Uterus (tissue), 3 donors: ENCODE measurements at regions not wholly inside any gene's neighbourhood (a gene's known extent, or its start where the extent isn't known, plus 50 kb on each side); places are given as distances from the start of the nearest gene placed in this dataset.

Experiments used
- DNase-seq, 2 donors: peaks; one replicate each; pipeline ENCODE4 v3.0.0-alpha.2; 2019 to 2020
- H3K27ac ChIP-seq, 2 donors: fragments of 200-600 bp; sonication (generic); 1 replicate in 1 of 2; 2 replicates in 1 of 2; pipeline ENCODE4 v1.5.1; 2016 to 2018
- H3K27me3 ChIP-seq, 2 donors: fragments of 200-600 bp; sonication (generic); one replicate each; pipeline ENCODE4 v1.5.1; 2018 to 2019; ENCODE audit warnings: control low read depth in 1 of 2
- H3K36me3 ChIP-seq, 2 donors: fragments of 200-600 bp; sonication (generic); one replicate each; pipeline ENCODE4 v1.5.1; 2019; ENCODE audit warnings: control low read depth in 1 of 2
- H3K4me1 ChIP-seq, 2 donors: fragments of 200-600 bp; sonication (generic); one replicate each; pipeline ENCODE4 v1.5.1; 2018 to 2019; ENCODE audit warnings: control low read depth in 1 of 2
- H3K4me3 ChIP-seq, 2 donors: fragments of 200-600 bp; sonication (generic); 1 replicate in 1 of 2; 2 replicates in 1 of 2; pipeline ENCODE4 v1.5.1; 2018 to 2019; ENCODE audit warnings: mild to moderate bottlenecking in 1 of 2
- H3K9me3 ChIP-seq, 2 donors: fragments of 200-600 bp; sonication (generic); one replicate each; pipeline ENCODE4 v1.5.1; 2019; ENCODE audit warnings: control low read depth in 1 of 2
- CTCF ChIP-seq, 4 experiments: fragments of 200-600 bp in 2 of 4; fragments of 450-650 bp in 2 of 4; sonication (generic) in 2 of 4; IDR thresholded peaks; one replicate each; pipeline ENCODE4 v1.5.1; 2016 to 2019; ENCODE audit warnings: antibody characterized with exemption in 4 of 4, mild to moderate bottlenecking in 2 of 4, moderate library complexity in 1 of 4
- POLR2A ChIP-seq, 2 donors: fragments of 450-650 bp; IDR thresholded peaks; one replicate each; pipeline ENCODE4 v1.6.1; 2016; ENCODE audit warnings: antibody characterized with exemption in 2 of 2, mild to moderate bottlenecking in 1 of 2, moderate library complexity in 1 of 2
- intact Hi-C: fragments of 100-400 bp; cut with DNase I; formaldehyde crosslinking; loops from one replicate; pipeline ENCODE4 v1.15.1; 2023; ENCODE audit warnings: low total_unique reads
- donor health status: DM: yes; HTN: yes; CAD: no.

DNA sequence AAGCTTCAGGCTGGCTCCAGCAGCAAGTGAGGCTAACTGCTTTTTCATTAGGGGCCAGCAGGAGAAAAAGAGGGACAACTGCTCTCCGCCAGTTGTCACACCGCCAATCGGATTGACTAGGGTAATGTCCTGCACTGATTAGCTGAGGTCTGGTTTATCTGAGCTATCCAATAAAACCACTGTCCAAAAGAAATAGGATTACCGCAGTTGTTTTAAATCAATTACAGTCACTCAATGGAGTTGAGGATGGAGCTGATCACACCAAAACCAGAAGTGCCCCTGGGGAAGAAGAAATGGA is 351.4 kb upstream of the NPVF start:
- Histone ChIP-seq H3K27ac (no peak overlapping the region), H3K9me3 (no peaks in the 10 kb centered on the region), H3K4me3 (no peak overlapping the region), H3K27me3 (no peaks in the 10 kb centered on the region), H3K4me1 (no peaks in the 10 kb centered on the region), H3K36me3 (no peaks in the 10 kb centered on the region)
- TF ChIP-seq POLR2A (IDR thresholded peaks at IDR 0.05) = no peak
- TF ChIP-seq CTCF (IDR thresholded peaks at IDR 0.05) = no peak
- no peak for DNase-seq
- intact Hi-C loops = no loop called here

GRCh38 chr7:25580141-25580540 is 351.9 kb upstream of the NPVF start:
- Histone ChIP-seq H3K36me3 (no peaks in the 10 kb centered on the region), H3K27me3 (no peaks in the 10 kb centered on the region), H3K4me3 (no peak overlapping the region), H3K4me1 (no peaks in the 10 kb centered on the region), H3K27ac (no peak overlapping the region), H3K9me3 (no peaks in the 10 kb centered on the region)
- no peak for TF ChIP-seq CTCF (IDR thresholded peaks at IDR 0.05)
- no peak for TF ChIP-seq POLR2A (IDR thresholded peaks at IDR 0.05)
- no peak for DNase-seq
- intact Hi-C loops = no loop called here

GRCh38 chr7:25583621-25584020 is 355.3 kb upstream of the NPVF start:
- Histone ChIP-seq H3K27ac (no peak overlapping the region), H3K9me3 (no peaks in the 10 kb centered on the region), H3K36me3 (no peaks in the 10 kb centered on the region), H3K4me1 (no peaks in the 10 kb centered on the region), H3K27me3 (no peaks in the 10 kb centered on the region), H3K4me3 (no peak overlapping the region)
- no peak for DNase-seq
- TF ChIP-seq POLR2A (IDR thresholded peaks at IDR 0.05) (no peak), CTCF (IDR thresholded peaks at IDR 0.05) (no peak)
- intact Hi-C loops = no loop called here

- Histone ChIP-seq H3K9me3 (no peaks in the 10 kb centered on the region), H3K4me1 (no peaks in the 10 kb centered on the region), H3K27ac (no peak overlapping the region), H3K27me3 (no peaks in the 10 kb centered on the region), H3K4me3 (no peak overlapping the region), H3K36me3 (no peaks in the 10 kb centered on the region)
- TF ChIP-seq CTCF (IDR thresholded peaks at IDR 0.05) (no peak), POLR2A (IDR thresholded peaks at IDR 0.05) (no peak)
- no peak for DNase-seq
- intact Hi-C loops = no loop called here
These were observed 356.0 kb upstream of the NPVF start for GRCh38 chr7:25584112-25584938.

- no peak overlapping the region for H3K27ac ChIP-seq
- DNase-seq = no peak
- H3K4me1 ChIP-seq = no peaks in the 10 kb centered on the region
- no peaks in the 10 kb centered on the region for H3K9me3 ChIP-seq
- H3K4me3 ChIP-seq = no peak overlapping the region
- H3K27me3 ChIP-seq = no peaks in the 10 kb centered on the region
- TF ChIP-seq POLR2A (IDR thresholded peaks at IDR 0.05) (no peak), CTCF (IDR thresholded peaks at IDR 0.05) (no peak)
- intact Hi-C loops = no loop called here
- no peaks in the 10 kb centered on the region for H3K36me3 ChIP-seq
These were observed 358.2 kb upstream of the NPVF start for GRCh38 chr7:25586513-25586912.
